ENCODE measurements at regions not wholly inside any gene's neighbourhood (a gene's known extent, or its start where the extent isn't known, plus 50 kb on each side); places are given as distances from the start of the nearest gene placed in this dataset.

DNA sequence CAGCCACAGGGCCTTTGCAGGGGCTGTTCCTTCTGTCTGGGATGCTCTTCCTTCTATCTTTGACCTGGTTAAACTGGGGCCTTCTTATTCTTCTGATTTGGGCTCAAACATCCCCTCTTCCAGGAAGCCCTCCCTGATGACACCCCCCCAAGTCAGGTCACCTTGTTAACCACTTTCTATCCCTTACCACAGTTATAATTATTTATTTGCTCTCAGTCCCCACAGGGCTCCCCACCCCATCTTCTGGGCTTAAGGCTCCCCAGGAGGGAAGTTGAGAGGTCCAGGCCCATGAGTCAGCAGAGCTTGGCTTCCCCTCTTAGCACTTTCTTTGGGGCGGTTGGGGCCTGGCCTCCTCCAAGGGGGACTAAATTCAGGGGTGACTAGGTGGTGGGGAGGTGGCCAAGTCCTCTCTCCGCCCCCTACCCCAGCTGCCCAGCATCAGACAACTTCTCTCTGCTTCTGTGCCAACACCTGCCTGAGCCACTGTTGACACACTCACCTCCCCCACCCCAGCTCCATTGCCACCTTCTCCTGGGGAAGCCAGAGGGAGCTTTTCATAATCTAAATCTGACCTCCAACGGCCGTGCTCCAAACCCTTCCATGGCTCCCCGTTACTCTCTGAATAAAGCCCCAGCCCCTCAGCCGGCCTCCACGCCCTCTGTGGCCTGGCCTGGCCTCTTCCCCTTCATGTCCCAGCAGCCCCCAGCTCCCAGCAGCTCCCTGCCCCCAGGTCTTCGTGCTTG lies 70.0 kb downstream of the CEBPB start:
- TF ChIP-seq, protein P1, sequence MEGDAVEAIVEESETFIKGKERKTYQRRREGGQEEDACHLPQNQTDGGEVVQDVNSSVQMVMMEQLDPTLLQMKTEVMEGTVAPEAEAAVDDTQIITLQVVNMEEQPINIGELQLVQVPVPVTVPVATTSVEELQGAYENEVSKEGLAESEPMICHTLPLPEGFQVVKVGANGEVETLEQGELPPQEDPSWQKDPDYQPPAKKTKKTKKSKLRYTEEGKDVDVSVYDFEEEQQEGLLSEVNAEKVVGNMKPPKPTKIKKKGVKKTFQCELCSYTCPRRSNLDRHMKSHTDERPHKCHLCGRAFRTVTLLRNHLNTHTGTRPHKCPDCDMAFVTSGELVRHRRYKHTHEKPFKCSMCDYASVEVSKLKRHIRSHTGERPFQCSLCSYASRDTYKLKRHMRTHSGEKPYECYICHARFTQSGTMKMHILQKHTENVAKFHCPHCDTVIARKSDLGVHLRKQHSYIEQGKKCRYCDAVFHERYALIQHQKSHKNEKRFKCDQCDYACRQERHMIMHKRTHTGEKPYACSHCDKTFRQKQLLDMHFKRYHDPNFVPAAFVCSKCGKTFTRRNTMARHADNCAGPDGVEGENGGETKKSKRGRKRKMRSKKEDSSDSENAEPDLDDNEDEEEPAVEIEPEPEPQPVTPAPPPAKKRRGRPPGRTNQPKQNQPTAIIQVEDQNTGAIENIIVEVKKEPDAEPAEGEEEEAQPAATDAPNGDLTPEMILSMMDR (IDR thresholded peaks at IDR 0.05; ENCODE audit: low read depth, low read length), result no peak
- no peak for DNase-seq (ENCODE audit: extremely low read depth, low read depth)

DNA sequence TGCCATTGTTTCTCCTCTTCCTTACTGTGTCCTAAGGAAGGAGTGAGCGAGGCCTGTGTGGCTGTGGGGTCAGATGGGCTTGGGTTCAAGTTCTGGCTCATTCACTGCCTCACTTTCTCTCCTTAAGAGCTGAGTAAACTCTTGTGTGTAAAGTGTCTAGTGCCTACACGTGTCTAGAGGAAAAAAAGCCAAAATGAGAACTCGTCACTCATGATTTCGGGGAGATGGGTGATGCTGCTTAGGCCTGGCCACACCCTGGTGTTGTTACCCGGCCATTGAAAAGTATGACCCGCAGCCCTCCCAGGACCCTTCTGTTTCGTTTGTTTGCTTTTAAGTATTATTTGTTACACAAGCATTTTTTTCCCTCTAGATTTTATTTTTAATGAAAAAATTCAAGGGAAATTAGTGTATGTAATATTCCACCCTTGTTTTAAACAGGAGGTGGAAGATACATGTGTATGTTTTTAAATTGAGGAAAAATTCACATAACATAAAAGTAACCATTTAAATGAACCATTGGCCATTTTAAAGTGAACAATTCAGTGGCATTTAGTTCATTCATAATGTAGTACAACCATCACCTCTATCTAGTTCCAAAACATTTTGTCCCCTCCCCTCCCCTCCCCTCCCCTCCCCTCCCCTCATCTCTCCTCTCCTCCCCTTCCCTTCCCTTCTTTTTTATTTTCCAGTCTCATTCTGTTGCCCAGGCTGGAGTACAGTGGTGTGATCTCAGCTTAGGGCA lies 71.0 kb downstream of the CEBPB start:
- TF ChIP-seq, protein P1 (IDR thresholded peaks at IDR 0.05; ENCODE audit: low read depth, low read length), result no peak

DNA sequence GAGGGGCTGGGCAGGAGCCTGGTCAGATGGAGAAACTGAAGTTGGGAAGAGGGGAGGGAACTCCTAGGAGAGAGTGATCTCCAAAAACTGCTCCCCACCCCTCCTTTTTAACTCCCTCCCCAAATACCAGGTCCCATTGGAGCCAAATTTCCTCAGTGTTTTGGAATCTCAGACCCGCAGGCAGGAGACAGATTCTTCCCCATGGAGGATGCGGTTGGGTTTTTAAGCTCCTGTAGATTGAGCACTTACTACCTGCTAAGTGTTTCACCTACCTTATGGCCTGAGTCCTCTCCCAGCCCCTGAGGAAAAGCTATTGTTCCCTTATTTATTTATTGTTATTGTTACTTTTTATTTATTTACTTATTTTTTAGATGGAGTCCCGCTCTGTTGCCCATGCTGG lies 73.2 kb downstream of the CEBPB start:
- no peak for DNase-seq (ENCODE audit: extremely low read depth, low read depth)
- TF ChIP-seq, protein P1 (IDR thresholded peaks at IDR 0.05; ENCODE audit: low read depth, low read length), result no peak

More for the DNA sequence above, 71.0 kb downstream of the CEBPB start:
- DNase-seq (ENCODE audit: extremely low read depth, low read depth), result no peak

DNA sequence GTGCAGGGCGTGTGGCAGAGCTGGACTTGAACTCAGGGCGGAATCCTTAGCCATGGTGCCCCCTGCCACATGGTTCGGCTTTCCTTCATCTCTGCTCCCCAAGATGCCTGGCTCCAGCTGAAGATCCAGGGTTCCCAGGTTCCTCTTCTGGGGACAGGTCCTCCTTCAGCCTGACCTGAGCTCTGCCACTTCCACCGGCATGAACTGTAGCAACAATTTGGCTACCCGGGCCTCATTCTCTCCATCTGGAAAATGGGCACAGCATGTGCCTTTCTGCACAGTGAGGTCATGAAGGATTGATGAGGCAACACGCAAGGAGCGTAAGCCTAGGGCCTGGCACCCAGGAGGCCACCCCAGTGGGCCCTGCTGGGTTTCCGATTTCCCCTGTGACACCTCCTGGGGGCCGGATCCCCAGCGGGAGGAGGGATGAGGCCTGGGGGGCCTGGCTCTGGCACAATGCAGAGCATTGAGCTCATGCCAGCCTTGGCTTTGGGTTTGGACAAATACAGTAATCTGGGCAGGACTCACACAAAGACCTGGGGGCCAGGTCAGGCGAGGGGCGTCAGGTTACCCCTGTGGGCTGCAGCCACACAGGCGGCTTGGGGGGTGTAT lies 74.0 kb downstream of the CEBPB start:
- TF ChIP-seq, protein P1 (IDR thresholded peaks at IDR 0.05; ENCODE audit: low read depth, low read length), result no peak
- no peak for DNase-seq (ENCODE audit: extremely low read depth, low read depth)

DNA sequence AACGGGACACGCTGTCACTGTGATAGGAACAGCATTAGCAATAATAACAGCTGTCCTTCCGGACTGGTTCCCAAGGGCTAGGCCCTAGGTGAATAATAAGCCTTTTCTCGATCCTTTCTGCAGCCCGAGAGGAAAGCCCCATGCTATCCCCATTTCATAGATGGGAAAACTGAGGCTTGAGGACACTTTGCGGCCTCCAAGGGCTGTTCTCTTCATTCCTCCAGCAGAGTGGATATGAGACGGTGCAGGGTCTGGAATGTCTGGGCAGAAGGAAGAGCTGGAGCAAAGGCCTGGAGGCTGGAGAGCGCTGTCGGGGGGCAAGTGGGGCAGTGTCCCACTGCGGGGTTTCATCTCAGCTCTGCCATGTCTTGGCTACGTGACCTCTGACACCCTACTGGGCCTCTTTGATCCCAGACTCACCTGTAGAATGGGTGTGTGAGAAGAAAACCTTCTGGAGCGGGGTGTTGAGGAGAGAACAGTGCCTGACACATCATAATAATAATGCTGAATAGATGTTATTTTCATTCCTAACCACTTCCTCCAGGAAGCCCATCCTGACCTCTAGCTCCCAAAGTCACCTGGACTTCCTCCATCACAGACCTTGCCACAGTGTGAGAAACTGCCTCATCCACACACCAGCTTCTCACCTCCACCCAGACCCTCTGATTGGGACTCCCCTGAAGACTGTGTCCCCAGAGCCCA lies 74.8 kb downstream of the CEBPB start:
- TF ChIP-seq, protein P1 (IDR thresholded peaks at IDR 0.05; ENCODE audit: low read depth, low read length), result no peak
- no peak for DNase-seq (ENCODE audit: extremely low read depth, low read depth)

DNA sequence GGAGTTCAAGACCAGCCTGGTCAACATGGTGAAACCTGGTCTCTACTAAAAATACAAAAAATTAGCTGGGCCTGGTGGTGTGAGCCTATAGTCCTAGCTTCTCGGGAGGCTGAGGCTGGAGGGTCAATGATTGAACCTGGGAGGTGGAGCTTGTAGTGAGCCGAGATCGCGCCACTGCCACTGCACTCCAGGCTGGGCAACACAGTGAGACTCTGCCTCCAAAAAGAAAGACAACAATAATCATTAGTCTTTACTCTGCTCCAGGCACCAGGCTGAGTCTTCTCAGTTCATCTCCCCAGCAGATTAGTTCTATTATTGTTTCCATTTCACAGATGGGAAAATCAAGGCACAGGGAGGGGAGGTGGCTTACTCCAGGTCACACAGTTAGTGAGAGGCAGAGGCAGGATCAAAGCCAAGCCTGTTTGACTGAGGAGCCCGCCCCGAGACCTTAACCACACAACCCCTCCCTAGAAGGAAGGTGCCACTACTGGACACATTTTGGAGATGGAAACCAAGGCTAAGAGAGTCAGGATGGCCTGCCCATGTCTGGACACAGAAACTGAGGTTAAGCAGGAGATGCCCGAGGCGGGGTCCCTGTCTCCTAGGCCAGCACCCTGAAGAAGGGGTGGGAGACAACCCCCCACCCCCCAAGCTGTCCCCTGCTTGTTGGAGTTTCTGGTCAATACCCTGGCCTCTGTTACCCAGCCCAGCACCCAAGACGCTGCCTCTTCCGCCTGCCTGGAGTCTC lies 75.8 kb downstream of the CEBPB start:
- DNase-seq (ENCODE audit: extremely low read depth, low read depth), result no peak
- TF ChIP-seq, protein P1 (IDR thresholded peaks at IDR 0.05; ENCODE audit: low read depth, low read length), result no peak
